ENCODE measurements at regions not wholly inside any gene's neighbourhood (a gene's known extent, or its start where the extent isn't known, plus 50 kb on each side); places are given as distances from the start of the nearest gene placed in this dataset.
A peak's percentile ranks its signal among the peaks of the same experiment; 100 is the strongest.

GRCh38 chr1:119276558-119276957 is 92.0 kb upstream of the HAO2 start:
- TF ChIP-seq, protein P1, sequence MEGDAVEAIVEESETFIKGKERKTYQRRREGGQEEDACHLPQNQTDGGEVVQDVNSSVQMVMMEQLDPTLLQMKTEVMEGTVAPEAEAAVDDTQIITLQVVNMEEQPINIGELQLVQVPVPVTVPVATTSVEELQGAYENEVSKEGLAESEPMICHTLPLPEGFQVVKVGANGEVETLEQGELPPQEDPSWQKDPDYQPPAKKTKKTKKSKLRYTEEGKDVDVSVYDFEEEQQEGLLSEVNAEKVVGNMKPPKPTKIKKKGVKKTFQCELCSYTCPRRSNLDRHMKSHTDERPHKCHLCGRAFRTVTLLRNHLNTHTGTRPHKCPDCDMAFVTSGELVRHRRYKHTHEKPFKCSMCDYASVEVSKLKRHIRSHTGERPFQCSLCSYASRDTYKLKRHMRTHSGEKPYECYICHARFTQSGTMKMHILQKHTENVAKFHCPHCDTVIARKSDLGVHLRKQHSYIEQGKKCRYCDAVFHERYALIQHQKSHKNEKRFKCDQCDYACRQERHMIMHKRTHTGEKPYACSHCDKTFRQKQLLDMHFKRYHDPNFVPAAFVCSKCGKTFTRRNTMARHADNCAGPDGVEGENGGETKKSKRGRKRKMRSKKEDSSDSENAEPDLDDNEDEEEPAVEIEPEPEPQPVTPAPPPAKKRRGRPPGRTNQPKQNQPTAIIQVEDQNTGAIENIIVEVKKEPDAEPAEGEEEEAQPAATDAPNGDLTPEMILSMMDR (optimal IDR thresholded peaks at IDR 0.05 in 1 of 3, IDR thresholded peaks at IDR 0.05 in 1 of 3, conservative IDR thresholded peaks at IDR 0.05 in 1 of 3; ENCODE audit: extremely low read depth in 1 of 3, insufficient read depth in 2 of 3, low read length in 3 of 3), result peak; percentile 24 to 80 (median 44)
- no peak for TF ChIP-seq EZH2 (IDR thresholded peaks at IDR 0.05; ENCODE audit: low read length)
